OCI-LY7 (cell line): ENCODE measurements at regions not wholly inside any gene's neighbourhood (a gene's known extent, or its start where the extent isn't known, plus 50 kb on each side); places are given as distances from the start of the nearest gene placed in this dataset.
A peak's percentile ranks its signal among the peaks of the same experiment; 100 is the strongest.

Experiments used
- BruUV-seq: library from RNA; stranded (reverse); fragments of 400-500 nt; replicated peaks from 2 replicates; lab custom pipeline; 2021; lab: Mats Ljungman, UMichigan
- CTCF ChIA-PET: fragments of 300-600 bp; sonication (Branson Sonifier 250); formaldehyde crosslinking; loops from one replicate; lab custom pipeline; 2022; ENCODE audit warnings: antibody characterized with exemption; ENCODE audit not compliant: unreplicated experiment; lab: Charles Lee
- POLR2A ChIA-PET: fragments of 300-600 bp; sonication (Branson Sonifier 250); formaldehyde crosslinking; loops from one replicate; lab custom pipeline; 2022; ENCODE audit warnings: antibody characterized with exemption; lab: Charles Lee
- DNase-seq: peaks from one replicate; pipeline ENCODE4 v3.0.0-alpha.2; 2015; ENCODE audit warnings: low spot score
- H2AFZ ChIP-seq: fragments of 200-600 bp; sonication (generic), shearing (Covaris generic); 2 replicates; pipeline ENCODE4 v1.6.1; 2014; ENCODE audit warnings: mild to moderate bottlenecking, antibody characterized with exemption, low read length, moderate library complexity
- H3K27ac ChIP-seq: fragments of 200-600 bp; sonication (generic); 2 replicates; pipeline ENCODE4 v1.5.1; 2014; ENCODE audit warnings: mixed run types, low read depth, mild to moderate bottlenecking, moderate library complexity, low read length, inconsistent platforms; ENCODE audit not compliant: poor library complexity, severe bottlenecking
- H3K36me3 ChIP-seq: fragments of 200-600 bp; sonication (generic); 2 replicates; pipeline ENCODE4 v1.6.1; 2014; ENCODE audit warnings: mild to moderate bottlenecking, antibody characterized with exemption, low read length, moderate library complexity, mixed read lengths; ENCODE audit not compliant: insufficient read depth
- H3K4me1 ChIP-seq: fragments of 200-600 bp; sonication (generic); 2 replicates; pipeline ENCODE4 v1.5.1; 2014; ENCODE audit warnings: mild to moderate bottlenecking, low read length; ENCODE audit not compliant: insufficient read depth, poor library complexity, severe bottlenecking
- H3K4me2 ChIP-seq: fragments of 200-600 bp; sonication (generic); 2 replicates; pipeline ENCODE4 v1.6.1; 2014; ENCODE audit warnings: mild to moderate bottlenecking, low read length
- H3K4me3 ChIP-seq: fragments of 200-600 bp; sonication (generic); 2 replicates; pipeline ENCODE4 v1.5.1; 2014; ENCODE audit warnings: mild to moderate bottlenecking, low read depth, low read length; ENCODE audit not compliant: poor library complexity, severe bottlenecking
- H3K79me2 ChIP-seq: fragments of 200-600 bp; sonication (generic); 2 replicates; pipeline ENCODE4 v1.6.1; 2016; ENCODE audit warnings: low read depth, mild to moderate bottlenecking, low read length, moderate library complexity, mixed read lengths; ENCODE audit not compliant: insufficient read depth
- H3K9me2 ChIP-seq: fragments of 200-600 bp; sonication (generic); 2 replicates; pipeline ENCODE4 v1.6.1; 2016; ENCODE audit warnings: mild to moderate bottlenecking, low read length, mixed read lengths; ENCODE audit not compliant: insufficient read depth
- H3K9me3 ChIP-seq: fragments of 200-600 bp; sonication (generic); 2 replicates; pipeline ENCODE4 v1.6.1; 2014; ENCODE audit warnings: mild to moderate bottlenecking, mixed run types, low read length, mixed read lengths
- H4K20me1 ChIP-seq: fragments of 200-600 bp; sonication (generic); 2 replicates; pipeline ENCODE4 v1.6.1; 2014; ENCODE audit warnings: mild to moderate bottlenecking, antibody characterized with exemption, low read length, moderate library complexity, mixed read lengths; ENCODE audit not compliant: insufficient read depth
- CTCF ChIP-seq: fragments of 200-600 bp; sonication (generic); conservative IDR thresholded peaks from 2 replicates; pipeline ENCODE4 v1.5.1; 2014; ENCODE audit warnings: mild to moderate bottlenecking, antibody characterized with exemption, low read length, moderate library complexity, mixed read lengths
- EZH2phosphoT487 ChIP-seq: fragments of 200-600 bp; sonication (generic); IDR thresholded peaks from 2 replicates; pipeline ENCODE4 v1.6.1; 2018; ENCODE audit warnings: low read depth, borderline replicate concordance, mild to moderate bottlenecking, mixed run types, antibody characterized with exemption, low read length, moderate library complexity, mixed read lengths
- intact Hi-C: fragments of 100-400 bp; cut with micrococcal nuclease; formaldehyde crosslinking; loops from one replicate; pipeline ENCODE4 v1.10.0; 2022; ENCODE audit not compliant: unreplicated experiment

GRCh38 chr17:73838815-73839214 lies 194.6 kb upstream of the SDK2 start:
- H3K36me3 ChIP-seq, result no peaks in the 10 kb centered on the region
- no peak overlapping the region for H3K4me3 ChIP-seq
- no peaks in the 10 kb centered on the region for H3K4me1 ChIP-seq
- ChIA-PET CTCF (no interaction called here), POLR2A (no interaction called here)
- intact Hi-C loops, result no loop called here
- H2AFZ ChIP-seq, result no peak overlapping the region
- no peaks in the 10 kb centered on the region for H3K9me3 ChIP-seq
- no peak for DNase-seq
- H3K9me2 ChIP-seq, result no peaks in the 10 kb centered on the region
- no TSS peak for BruUV-seq
- H3K27ac ChIP-seq, result no peak overlapping the region
- H4K20me1 ChIP-seq, result no peaks in the 10 kb centered on the region
- no peaks in the 10 kb centered on the region for H3K79me2 ChIP-seq
- TF ChIP-seq EZH2phosphoT487, result no peak
- no peak for TF ChIP-seq CTCF
- no peak overlapping the region for H3K4me2 ChIP-seq

DNA sequence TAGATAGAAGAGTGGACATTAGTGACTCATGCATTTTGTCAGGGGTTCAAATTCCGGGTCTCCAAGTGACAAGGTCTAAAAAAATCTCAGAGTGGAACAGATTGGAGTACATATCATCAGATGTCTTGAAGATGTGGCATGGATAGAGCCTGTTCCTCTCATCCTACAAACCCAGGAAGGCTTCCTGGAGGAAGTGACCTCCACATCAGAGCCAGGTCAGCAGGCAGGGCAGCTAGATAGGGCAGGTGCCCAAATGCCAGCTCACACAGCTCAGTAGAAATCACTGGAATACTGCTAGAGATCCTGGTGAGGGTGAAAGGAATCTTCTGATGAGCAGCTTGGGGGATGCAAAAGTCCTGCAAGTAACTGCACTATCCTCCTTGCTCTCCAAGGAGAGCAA lies 196.6 kb upstream of the SDK2 start:
- no peak for DNase-seq
- Histone ChIP-seq H4K20me1 (no peaks in the 10 kb centered on the region), H3K9me2 (no peaks in the 10 kb centered on the region), H3K4me1 (no peaks in the 10 kb centered on the region), H3K27ac (no peak overlapping the region), H2AFZ (no peak overlapping the region), H3K4me3 (no peak overlapping the region), H3K79me2 (no peaks in the 10 kb centered on the region), H3K36me3 (no peaks in the 10 kb centered on the region), H3K4me2 (no peak overlapping the region), H3K9me3 (no peaks in the 10 kb centered on the region)
- TF ChIP-seq EZH2phosphoT487 (no peak), CTCF (no peak)
- POLR2A ChIA-PET, result interaction anchor here (0.6 kb wide), 1 partner anchor 252 kb away, joined by 7 read pairs; no protein-coding TSS in a partner anchor
- intact Hi-C loops, result loop anchor here (1.0 to 5.0 kb wide), 2 partner anchors 194 to 412 kb away; no protein-coding TSS in a partner anchor
- CTCF ChIA-PET, result no interaction called here
- BruUV-seq, result no TSS peak

DNA sequence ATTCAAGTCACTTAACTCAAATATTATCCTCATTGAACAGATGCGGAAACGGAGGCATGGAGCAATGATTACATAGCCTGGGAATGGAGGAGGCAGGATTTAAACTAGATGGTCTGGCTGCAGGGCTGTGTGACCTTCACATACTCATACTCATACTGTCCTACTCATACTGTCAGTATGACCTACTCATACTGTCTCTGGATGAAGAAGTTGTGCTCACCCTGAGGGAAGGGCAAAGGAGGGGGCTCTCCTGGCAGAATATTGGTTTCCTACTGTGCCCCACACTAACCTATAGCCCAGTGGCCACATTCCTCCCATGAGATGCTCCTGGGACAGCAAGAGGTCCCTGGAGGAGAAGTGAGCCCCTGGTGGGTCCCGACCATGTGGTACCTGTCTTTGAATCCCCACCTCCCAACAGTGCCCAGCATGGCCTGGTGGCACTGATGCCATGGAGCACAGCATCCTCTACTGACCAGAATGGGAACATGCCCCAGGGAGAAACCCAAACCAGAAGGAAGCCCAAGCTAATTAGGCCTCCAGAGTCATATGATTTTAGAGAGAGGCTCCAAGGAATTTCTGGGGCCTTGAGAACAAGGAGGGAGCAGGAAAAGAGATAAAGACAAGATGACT lies 197.3 kb upstream of the SDK2 start:
- Histone ChIP-seq H4K20me1 (no peaks in the 10 kb centered on the region), H3K79me2 (no peaks in the 10 kb centered on the region), H3K9me2 (no peaks in the 10 kb centered on the region), H3K4me3 (no peak overlapping the region), H3K27ac (no peak overlapping the region), H3K36me3 (no peaks in the 10 kb centered on the region), H2AFZ (no peak overlapping the region), H3K4me2 (no peak overlapping the region), H3K4me1 (no peaks in the 10 kb centered on the region), H3K9me3 (no peaks in the 10 kb centered on the region)
- intact Hi-C loops, result loop anchor here (1.0 to 5.0 kb wide), 2 partner anchors 194 to 412 kb away; no protein-coding TSS in a partner anchor
- ChIA-PET CTCF (interaction anchor here (0.6 kb wide), 1 partner anchor 11 kb away, joined by 3 read pairs; no protein-coding TSS in a partner anchor), POLR2A (interaction anchor here (0.6 kb wide), 1 partner anchor 253 kb away, joined by 7 read pairs; no protein-coding TSS in a partner anchor)
- peak; percentile 58 for DNase-seq
- TF ChIP-seq CTCF (peak; percentile 85), EZH2phosphoT487 (no peak)
- no TSS peak for BruUV-seq
